ENCODE measurements at regions not wholly inside any gene's neighbourhood (a gene's known extent, or its start where the extent isn't known, plus 50 kb on each side); places are given as distances from the start of the nearest gene placed in this dataset.

DNA sequence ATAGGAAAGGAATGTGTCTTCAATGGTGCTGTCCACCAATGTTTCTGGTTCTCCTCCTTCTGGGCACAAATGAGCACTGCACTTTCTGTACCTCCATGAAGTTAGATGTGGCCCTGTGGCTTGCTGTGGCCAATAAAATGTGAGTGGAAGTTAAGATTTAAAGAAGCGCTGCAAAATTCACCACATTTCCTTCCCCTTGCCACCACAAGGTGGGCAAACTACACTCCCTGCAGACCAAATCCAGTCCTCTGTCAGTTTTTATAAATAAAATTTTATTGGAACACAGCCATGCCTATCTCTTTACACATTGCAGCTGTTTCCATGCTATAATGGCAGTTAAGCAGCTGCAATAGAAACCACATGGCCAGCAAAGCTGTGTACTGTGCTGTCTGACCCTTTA is 141.4 kb upstream of the TMPO start:
- peaks cover 2% of the 10 kb centered on the region for H3K27me3 ChIP-seq (ENCODE audit: control insufficient read depth, insufficient read depth, low read length)
- H3K4me3 ChIP-seq (ENCODE audit: low read depth, low read length): no peak overlapping the region
- TF ChIP-seq, protein P1, sequence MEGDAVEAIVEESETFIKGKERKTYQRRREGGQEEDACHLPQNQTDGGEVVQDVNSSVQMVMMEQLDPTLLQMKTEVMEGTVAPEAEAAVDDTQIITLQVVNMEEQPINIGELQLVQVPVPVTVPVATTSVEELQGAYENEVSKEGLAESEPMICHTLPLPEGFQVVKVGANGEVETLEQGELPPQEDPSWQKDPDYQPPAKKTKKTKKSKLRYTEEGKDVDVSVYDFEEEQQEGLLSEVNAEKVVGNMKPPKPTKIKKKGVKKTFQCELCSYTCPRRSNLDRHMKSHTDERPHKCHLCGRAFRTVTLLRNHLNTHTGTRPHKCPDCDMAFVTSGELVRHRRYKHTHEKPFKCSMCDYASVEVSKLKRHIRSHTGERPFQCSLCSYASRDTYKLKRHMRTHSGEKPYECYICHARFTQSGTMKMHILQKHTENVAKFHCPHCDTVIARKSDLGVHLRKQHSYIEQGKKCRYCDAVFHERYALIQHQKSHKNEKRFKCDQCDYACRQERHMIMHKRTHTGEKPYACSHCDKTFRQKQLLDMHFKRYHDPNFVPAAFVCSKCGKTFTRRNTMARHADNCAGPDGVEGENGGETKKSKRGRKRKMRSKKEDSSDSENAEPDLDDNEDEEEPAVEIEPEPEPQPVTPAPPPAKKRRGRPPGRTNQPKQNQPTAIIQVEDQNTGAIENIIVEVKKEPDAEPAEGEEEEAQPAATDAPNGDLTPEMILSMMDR (IDR thresholded peaks at IDR 0.05; ENCODE audit: insufficient read depth, low read length, poor library complexity, severe bottlenecking): peak; percentile 28
- no peak for DNase-seq (ENCODE audit: low read depth)
- no peaks in the 10 kb centered on the region for H3K36me3 ChIP-seq (ENCODE audit: control insufficient read depth, insufficient read depth, low read length)

DNA sequence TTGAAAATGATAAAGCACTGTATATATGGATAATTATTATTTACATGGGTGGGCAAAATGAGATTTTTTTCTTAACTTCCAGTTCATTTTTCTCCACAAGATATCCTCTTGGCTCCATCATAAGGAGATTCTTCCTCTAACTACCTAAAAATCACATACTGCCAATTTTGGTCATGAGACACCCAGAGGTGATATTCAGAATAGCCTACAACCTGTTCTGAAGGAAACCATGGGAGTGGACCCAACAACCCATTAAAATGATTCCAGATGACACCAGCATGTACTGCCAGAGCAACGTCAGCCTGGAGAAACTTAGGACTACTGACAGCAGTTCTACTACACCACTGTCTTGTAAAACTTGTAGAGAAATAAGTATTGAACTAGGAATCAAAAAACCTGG is 136.3 kb upstream of the TMPO start:
- H3K36me3 ChIP-seq (ENCODE audit: control insufficient read depth, insufficient read depth, low read length): no peaks in the 10 kb centered on the region
- TF ChIP-seq, protein P1 (IDR thresholded peaks at IDR 0.05; ENCODE audit: insufficient read depth, low read length, poor library complexity, severe bottlenecking): no peak
- DNase-seq (ENCODE audit: low read depth): no peak
- H3K4me3 ChIP-seq (ENCODE audit: low read depth, low read length): no peak overlapping the region
- peaks cover 2% of the 10 kb centered on the region for H3K27me3 ChIP-seq (ENCODE audit: control insufficient read depth, insufficient read depth, low read length)

DNA sequence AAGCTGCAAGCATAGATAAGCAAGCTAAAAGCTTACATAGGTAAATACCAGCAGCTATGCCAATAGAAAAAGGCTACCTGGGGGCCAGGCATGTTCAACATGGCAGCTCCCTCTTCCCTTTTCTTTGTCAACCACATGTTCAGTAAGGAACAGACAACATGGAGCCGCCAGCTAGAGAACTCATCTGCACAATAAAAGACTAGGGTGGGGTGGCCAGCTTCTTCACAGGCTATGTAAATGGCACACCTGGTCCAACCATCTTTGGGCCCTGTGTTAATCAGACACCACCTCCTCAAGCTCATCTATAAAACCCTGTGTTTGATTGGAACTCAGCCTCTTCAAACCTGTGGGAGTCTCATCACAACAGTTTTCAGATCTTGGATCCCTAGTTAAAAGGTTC is 129.7 kb upstream of the TMPO start:
- Histone ChIP-seq H3K4me3 (ENCODE audit: low read depth, low read length) (no peak overlapping the region), H3K36me3 (ENCODE audit: control insufficient read depth, insufficient read depth, low read length) (no peaks in the 10 kb centered on the region), H3K27me3 (ENCODE audit: control insufficient read depth, insufficient read depth, low read length) (peaks cover 8% of the 10 kb centered on the region)
- TF ChIP-seq, protein P1 (IDR thresholded peaks at IDR 0.05; ENCODE audit: insufficient read depth, low read length, poor library complexity, severe bottlenecking): no peak
- DNase-seq (ENCODE audit: low read depth): no peak

DNA sequence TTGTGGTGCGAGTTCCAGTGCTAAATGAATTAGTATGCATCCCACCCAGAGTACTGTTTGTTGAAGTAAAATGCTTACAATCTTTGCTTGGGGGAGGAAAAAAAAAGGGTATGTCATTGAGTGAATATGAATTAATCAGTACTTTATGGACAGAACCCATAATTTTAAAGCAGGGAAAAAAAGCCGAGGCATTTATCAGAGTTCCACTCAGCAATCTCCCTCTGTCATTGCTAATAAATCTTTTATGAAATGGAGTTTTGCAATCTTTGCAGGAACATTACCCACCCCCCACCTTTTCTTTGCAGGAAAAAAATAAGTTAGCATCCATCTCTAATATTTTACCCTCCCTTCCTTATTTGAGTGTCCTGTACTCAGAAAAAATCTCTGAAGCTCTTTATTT is 127.9 kb upstream of the TMPO start:
- H3K4me3 ChIP-seq (ENCODE audit: low read depth, low read length): no peak overlapping the region

DNA sequence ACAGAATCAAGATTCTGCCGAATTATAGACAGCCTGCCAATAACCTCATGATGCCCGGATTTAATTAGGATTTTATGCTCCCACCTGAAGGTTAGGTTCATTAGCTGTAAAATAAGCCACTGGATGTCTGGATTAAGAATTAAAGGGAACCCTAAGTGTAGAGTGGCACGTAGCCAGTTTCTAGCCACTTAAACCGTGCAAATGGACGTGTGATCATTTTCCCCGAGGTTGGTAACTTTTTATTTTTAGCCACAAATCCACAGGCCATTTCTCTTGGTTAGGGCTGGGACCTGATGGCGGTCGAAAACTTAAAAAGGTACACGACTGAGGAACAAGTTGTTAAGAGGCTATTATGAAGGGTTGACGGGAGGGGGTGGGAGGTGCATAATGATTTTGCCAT is 127.3 kb upstream of the TMPO start:
- no peak for DNase-seq (ENCODE audit: low read depth)
- Histone ChIP-seq H3K36me3 (ENCODE audit: control insufficient read depth, insufficient read depth, low read length) (no peaks in the 10 kb centered on the region), H3K4me3 (ENCODE audit: low read depth, low read length) (no peak overlapping the region), H3K27me3 (ENCODE audit: control insufficient read depth, insufficient read depth, low read length) (peaks cover 8% of the 10 kb centered on the region)
- TF ChIP-seq, protein P1 (IDR thresholded peaks at IDR 0.05; ENCODE audit: insufficient read depth, low read length, poor library complexity, severe bottlenecking): no peak

More for the DNA sequence above, 127.9 kb upstream of the TMPO start:
- H3K27me3 ChIP-seq (ENCODE audit: control insufficient read depth, insufficient read depth, low read length): peaks cover 8% of the 10 kb centered on the region
- no peaks in the 10 kb centered on the region for H3K36me3 ChIP-seq (ENCODE audit: control insufficient read depth, insufficient read depth, low read length)
- DNase-seq (ENCODE audit: low read depth): no peak
- TF ChIP-seq, protein P1 (IDR thresholded peaks at IDR 0.05; ENCODE audit: insufficient read depth, low read length, poor library complexity, severe bottlenecking): no peak

DNA sequence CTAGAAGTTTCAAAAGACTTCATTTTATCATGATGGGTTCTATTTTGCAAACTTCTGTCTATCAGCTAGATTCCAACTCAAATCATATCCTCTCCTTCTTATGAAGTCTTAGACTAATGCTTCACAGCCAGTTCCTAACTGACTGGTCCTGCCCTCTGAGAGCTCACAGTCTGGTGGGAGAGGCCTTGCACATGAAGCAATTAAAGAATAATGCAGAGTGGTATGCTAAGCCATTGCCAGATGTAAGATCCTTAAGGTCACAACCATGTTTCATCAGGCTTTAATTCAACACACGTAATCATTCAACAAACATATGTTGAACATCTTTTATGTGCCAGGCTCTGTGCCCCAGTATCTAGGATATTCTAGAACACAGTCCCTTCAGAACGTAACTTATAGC is 125.8 kb upstream of the TMPO start:
- peaks cover 8% of the 10 kb centered on the region for H3K27me3 ChIP-seq (ENCODE audit: control insufficient read depth, insufficient read depth, low read length)
- TF ChIP-seq, protein P1 (IDR thresholded peaks at IDR 0.05; ENCODE audit: insufficient read depth, low read length, poor library complexity, severe bottlenecking): no peak
- no peaks in the 10 kb centered on the region for H3K36me3 ChIP-seq (ENCODE audit: control insufficient read depth, insufficient read depth, low read length)
- H3K4me3 ChIP-seq (ENCODE audit: low read depth, low read length): no peak overlapping the region
- no peak for DNase-seq (ENCODE audit: low read depth)

Measured in kidney epithelial cell (primary cell).